ENCODE measurements at regions not wholly inside any gene's neighbourhood (a gene's known extent, or its start where the extent isn't known, plus 50 kb on each side); places are given as distances from the start of the nearest gene placed in this dataset.
"Not testable (repeated sequence)": the region's sequence is repeated elsewhere in the genome, so short reads cannot be mapped to it uniquely, and the experiment has no call there.

- no peak for DNase-seq
Observed at GRCh38 chr19:31015778-31016177, 333.5 kb downstream of the TSHZ3 start.

- no peak for DNase-seq
Observed at GRCh38 chr19:31014668-31015067, 334.6 kb downstream of the TSHZ3 start.

- DNase-seq: no peak
Observed at GRCh38 chr19:31013384-31014020, 335.7 kb downstream of the TSHZ3 start.

- DNase-seq: no peak
Observed at GRCh38 chr19:31002518-31003244, 346.6 kb downstream of the TSHZ3 start.

- DNase-seq: no peak
Observed at GRCh38 chr19:31001991-31002390, 347.2 kb downstream of the TSHZ3 start.

GRCh38 chr19:31000913-31001312, 348.3 kb downstream of the TSHZ3 start:
- no peak for DNase-seq

GRCh38 chr19:30999726-31000125, 349.5 kb downstream of the TSHZ3 start:
- no peak for DNase-seq

GRCh38 chr19:30997222-30997621, 352.0 kb downstream of the TSHZ3 start:
- no peak for DNase-seq

GRCh38 chr19:30978639-30979038, 370.6 kb downstream of the TSHZ3 start:
- no peak for DNase-seq

GRCh38 chr19:30969591-30969990, 379.6 kb downstream of the TSHZ3 start:
- DNase-seq: no peak

GRCh38 chr19:30968841-30969399, 380.3 kb downstream of the TSHZ3 start:
- DNase-seq: no peak

- DNase-seq: no peak
Observed at GRCh38 chr19:30968210-30968609, 381.0 kb downstream of the TSHZ3 start.

- DNase-seq: no peak
Observed at GRCh38 chr19:30966486-30966885, 382.8 kb downstream of the TSHZ3 start.

- DNase-seq: no peak
Observed at GRCh38 chr19:30959011-30959410, 390.2 kb downstream of the TSHZ3 start.

GRCh38 chr19:30955112-30956104, 393.8 kb downstream of the TSHZ3 start:
- DNase-seq: no peak

GRCh38 chr19:30944276-30944932, 404.8 kb downstream of the TSHZ3 start:
- DNase-seq: not testable (repeated sequence)

GRCh38 chr19:30943101-30943843, 406.0 kb downstream of the TSHZ3 start:
- no peak for DNase-seq

GRCh38 chr19:30942636-30943035, 406.6 kb downstream of the TSHZ3 start:
- DNase-seq: no peak

GRCh38 chr19:30941591-30941990, 407.6 kb downstream of the TSHZ3 start:
- no peak for DNase-seq

- no peak for DNase-seq
Observed at GRCh38 chr19:30936276-30936675, 413.0 kb downstream of the TSHZ3 start.

GRCh38 chr19:30935146-30935545, 414.1 kb downstream of the TSHZ3 start:
- no peak for DNase-seq

- not testable (repeated sequence) for DNase-seq
Observed at GRCh38 chr19:30933454-30933853, 415.8 kb downstream of the TSHZ3 start.
